ENCODE measurements at regions not wholly inside any gene's neighbourhood (a gene's known extent, or its start where the extent isn't known, plus 50 kb on each side); places are given as distances from the start of the nearest gene placed in this dataset.

DNA sequence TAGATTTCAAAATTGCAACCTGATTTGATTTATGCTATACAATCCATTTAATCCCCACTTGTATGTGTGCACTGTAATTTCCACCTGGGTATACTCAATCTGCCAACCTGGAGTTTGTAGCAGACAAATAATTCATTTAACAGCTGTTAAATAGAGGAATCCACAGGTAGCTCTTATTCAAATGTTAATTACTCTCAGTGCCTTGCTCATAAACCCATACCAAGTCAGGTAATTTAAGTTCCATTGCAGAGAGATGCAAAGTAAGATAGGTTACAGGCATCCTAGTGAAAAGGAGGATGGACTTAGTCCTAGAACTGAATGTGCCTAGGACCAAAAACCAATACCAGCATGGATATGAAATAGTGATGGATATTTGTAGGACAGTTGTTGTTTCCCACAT is 674.2 kb downstream of the TBL1XR1 start:
- no peak for DNase-seq

- no peak for DNase-seq
These were observed 674.8 kb downstream of the TBL1XR1 start for GRCh38 chr3:176522436-176522835.

DNA sequence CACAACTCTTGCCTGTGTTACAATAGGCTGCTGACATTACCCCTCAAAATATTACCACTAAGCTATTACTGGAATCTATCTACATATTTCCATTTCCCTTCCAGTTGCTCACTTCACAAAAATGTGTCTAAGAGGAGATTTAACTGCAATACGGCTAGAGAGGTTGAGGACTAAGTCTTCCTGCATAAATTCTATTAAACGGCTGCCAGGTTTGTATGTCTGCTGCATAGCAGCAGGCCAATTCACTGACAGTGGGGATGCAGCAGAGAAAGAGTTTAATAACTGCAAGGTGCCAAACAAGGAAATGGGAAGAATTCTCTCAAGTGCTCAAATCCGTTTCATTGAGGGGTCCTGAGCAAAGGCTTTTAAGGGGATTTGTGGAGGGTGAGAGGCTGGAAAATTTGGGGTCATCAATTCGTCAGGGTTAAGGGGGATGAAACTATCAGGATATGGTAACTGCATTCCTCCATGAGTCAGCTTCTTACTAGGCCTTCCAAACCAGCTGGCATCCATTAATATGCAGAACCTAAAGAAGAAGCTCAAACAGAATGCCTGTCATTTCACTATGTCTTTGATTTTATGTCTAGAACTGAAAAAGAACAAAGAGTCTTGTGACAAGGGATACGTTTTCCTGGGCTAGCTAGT is 675.6 kb downstream of the TBL1XR1 start:
- DNase-seq: no peak

DNA sequence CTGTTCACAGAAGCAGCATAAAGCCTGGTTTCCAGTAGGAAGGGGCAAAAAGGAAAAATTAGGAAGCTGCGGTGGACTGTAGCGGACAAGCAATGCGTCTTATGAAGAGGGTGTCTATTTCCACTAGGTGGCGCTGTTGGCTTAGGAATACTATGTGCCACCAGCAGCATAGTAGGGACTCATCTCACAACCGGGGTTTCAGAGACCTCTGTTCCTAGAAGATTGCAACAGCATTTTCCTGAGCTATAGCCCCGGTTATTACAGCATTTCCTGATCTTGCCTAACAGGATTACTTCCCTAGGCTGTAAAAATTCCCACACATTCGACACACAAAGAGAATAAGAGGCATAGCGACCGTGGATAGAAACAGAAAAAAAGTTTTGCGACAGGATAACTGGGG is 683.0 kb downstream of the TBL1XR1 start:
- no peak for DNase-seq

DNA sequence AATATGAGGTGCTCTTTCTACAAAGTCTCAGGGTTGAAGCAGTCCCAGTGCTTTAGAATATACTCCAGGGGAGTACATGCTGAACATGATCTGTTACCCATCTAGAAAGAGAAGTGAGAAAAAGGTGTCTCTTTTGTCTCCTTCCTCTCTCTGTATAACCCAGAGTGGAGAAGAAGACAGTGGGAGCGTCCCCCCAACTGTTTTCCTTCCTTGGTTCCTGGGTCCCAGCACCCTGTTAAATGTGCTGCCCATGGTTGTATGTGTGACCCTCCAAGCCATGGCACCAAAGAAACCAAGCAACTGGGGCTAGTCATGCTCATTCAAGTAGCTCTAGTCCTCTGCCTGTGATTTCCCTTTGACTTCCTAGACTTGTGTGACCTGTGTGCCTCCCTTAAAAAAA is 683.7 kb downstream of the TBL1XR1 start:
- DNase-seq: no peak

DNA sequence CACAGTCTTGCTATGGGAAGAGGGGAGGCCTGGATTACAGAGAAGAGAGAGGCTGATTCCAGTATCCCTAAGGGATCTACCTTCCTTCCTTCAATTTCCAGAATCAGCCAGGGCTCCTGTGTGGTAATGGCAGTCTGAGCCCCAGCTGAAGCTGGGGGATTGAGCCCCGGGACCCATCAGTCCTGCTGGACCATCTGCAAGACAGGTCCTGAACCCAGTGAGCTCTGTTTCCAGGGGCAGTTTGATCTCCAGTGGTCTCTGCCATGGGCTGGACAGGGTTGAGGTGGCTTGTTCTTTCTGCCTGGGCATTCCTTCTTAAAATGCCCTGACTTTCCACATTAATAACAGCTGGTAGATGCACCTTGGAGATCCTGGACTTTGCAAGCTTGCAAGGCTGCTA is 685.2 kb downstream of the TBL1XR1 start:
- no peak for DNase-seq

DNA sequence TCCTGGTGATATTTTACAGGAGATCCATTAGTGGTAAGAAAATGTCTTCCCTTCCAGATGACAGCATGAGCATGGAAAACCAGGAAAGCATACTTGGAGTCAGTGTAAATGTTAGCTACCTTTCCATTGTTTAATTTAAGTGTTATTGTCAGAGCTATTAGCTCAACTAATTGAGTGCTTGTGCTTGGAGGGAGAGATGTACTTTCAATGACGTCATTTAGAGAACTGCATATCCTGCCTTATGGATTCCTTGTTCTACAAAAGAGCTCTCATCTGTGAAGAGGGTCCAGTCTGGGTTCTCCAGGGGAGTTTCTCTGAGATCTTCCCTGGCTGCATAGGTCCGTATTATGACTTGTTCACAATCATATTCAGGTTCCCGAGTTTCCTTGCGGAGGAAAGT is 687.2 kb downstream of the TBL1XR1 start:
- no peak for DNase-seq

GRCh38 chr3:176505878-176506621 is 691.2 kb downstream of the TBL1XR1 start:
- DNase-seq: no peak

- no peak for DNase-seq
These were observed 706.2 kb downstream of the TBL1XR1 start for GRCh38 chr3:176491084-176491483.

GRCh38 chr3:176490357-176490756 is 706.9 kb downstream of the TBL1XR1 start:
- DNase-seq: no peak

- DNase-seq: no peak
These were observed 718.0 kb downstream of the TBL1XR1 start for GRCh38 chr3:176479248-176479647.

DNA sequence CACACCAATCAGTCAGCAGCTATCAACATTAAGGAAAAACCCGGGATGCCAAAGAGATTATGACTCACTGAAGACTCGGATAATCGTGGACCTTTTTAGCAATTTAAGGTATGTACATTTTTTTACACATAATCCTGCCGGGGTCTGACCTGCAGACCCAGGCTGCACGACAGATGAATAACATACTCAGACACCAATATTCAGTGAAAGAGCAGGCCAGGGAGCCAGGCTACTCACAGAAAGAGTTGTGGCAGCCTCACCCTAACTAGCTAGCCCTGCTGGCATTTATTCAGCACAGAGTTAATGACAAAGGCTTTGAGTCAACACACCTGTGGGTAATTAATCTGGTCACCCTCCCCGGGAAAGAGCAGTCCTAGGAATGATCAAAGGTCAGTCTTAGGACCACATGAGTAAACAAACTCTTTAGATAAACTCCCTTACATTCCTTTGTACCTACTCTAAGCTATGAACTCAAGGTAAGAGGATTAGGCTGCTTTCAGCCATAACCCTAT is 727.5 kb downstream of the TBL1XR1 start:
- no peak for DNase-seq

GRCh38 chr3:176463610-176464009 is 733.7 kb downstream of the TBL1XR1 start:
- no peak for DNase-seq

- DNase-seq: no peak
These were observed 749.9 kb downstream of the TBL1XR1 start for GRCh38 chr3:176447369-176447768.

DNA sequence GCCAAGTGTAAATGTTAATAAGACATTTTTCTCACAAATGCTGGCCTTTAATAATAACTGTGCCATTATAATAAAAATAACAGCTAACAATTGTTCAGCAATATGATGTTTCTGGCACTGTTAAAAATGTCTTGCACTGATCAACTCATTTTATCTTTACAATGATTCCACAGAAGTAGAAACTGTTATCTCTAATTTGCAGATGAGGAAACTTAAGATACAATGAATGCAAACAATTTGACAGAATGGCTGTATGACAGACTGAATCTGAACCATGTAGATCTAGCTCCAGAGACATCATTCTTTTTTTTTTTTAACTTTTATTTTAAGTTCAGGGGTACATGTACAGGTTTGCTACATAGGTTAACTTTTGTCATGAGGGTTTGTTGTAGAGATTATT is 755.0 kb downstream of the TBL1XR1 start:
- DNase-seq: no peak

DNA sequence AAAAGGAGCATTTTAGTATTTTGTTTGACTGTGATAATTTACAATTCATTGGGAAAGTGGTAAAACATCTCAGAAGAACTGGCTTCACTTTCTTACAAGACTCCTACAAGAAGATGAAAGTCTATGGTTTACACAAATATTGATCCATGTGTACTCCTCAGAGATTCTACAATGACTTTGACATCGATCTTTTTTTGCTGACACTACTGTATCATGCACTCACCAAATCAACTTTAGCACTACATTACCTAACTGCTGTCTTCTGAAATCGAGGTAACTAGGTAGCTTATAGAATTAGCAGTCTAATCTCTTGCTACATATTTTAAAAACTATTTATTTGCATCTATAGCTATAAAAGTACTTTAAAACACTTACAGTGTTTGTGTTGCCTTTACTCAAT is 757.6 kb downstream of the TBL1XR1 start:
- DNase-seq: no peak

- no peak for DNase-seq
These were observed 765.3 kb downstream of the TBL1XR1 start for GRCh38 chr3:176431991-176432390.

DNA sequence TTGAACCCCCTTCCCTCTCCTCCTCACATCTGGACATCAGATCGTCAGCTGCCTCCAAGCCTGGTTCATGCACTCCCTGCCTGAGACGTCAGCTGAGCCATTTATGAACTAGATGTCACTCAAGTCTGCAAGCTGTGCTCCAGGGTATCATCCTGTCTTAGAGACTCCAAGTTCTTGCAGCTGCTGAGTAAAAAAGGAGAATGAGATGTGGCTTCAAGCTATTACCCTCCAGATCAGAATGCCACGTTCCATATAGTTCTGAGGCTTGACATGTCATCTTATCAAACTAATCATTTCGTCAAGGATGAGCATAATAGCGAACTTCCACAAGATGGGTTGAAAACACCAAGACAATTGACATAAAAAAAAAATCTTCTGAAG is 766.3 kb downstream of the TBL1XR1 start:
- DNase-seq: no peak

GRCh38 chr3:176430244-176431037 is 766.8 kb downstream of the TBL1XR1 start:
- DNase-seq: no peak

DNA sequence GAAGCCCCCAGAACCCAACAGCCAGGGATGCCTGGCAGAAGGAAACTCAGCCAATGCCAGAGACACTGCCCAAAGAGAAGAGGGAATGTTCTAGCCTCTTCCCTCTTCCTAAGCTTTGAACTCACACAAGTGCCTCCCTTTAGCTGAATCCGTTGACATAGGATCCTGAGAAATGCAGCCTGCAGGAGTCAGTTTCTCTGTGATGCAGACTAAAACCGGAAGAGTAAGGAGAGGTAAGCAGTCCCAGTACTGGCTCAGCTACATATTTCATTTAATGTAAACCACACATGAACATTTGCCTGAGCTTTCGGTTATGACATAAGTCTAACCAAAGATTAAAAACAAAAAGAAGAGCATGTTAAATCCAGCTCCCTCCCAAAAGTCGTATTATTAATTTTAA is 768.7 kb downstream of the TBL1XR1 start:
- no peak for DNase-seq

- no peak for DNase-seq
These were observed 770.9 kb downstream of the TBL1XR1 start for GRCh38 chr3:176426371-176426770.

DNA sequence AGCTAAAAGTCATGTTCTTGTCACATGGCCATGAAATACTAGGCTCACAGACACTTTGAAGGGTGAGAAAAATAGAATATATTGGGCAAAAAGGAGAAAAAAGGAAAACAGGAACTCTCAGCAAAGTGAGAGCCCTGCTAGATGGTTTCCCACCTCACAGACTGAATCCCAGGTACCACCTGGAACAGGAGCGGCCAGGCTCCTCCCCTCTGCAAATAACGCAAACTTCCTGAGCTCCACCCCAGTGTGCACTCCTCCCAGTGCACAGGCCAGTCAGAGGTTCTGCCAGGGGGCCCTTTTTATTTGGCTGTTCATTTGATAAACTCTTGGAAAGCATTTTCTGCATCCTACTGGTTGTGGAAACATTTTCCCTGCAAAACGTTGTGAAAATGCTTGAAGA is 780.4 kb downstream of the TBL1XR1 start:
- no peak for DNase-seq

DNA sequence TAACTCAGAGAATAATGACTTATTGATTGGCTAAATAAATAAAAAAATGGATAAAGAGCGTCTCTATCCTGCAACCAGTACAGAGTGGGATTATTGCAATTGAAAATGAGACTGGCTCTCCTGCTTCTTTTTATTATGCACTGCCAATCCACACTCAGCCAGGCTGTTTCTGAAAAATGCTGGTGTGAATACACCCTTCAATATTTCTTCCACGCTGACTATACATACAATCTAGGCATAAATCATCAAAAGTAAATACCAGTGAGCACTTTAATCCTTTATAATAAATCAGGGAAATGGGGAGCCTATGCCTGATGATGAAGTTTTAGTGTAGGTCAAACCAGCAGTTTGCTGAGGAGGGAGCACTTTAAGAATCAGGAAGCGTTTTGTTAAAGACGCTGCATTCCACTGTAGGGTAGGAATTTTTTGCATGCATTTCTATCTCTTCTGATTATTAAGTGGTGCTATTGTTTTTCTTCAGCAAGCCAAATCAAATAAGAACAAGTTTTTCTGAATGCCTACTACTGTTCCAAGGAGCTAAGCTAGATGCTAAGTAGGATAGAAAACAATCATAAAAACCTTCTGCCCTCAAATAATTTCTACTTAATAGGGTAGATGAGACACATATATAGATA is 781.5 kb downstream of the TBL1XR1 start:
- DNase-seq: no peak
